ENCODE measurements at regions not wholly inside any gene's neighbourhood (a gene's known extent, or its start where the extent isn't known, plus 50 kb on each side); places are given as distances from the start of the nearest gene placed in this dataset.

GRCh38 chr6:169989594-169989993, 238.2 kb downstream of the ERMARD start:
- Histone ChIP-seq H3K27ac (no peak overlapping the region), H3K4me1 (no peaks in the 10 kb centered on the region), H3K27me3 (no peaks in the 10 kb centered on the region), H3K4me3 (no peak overlapping the region), H3K36me3 (no peaks in the 10 kb centered on the region), H3K9me3 (no peaks in the 10 kb centered on the region)
- no peak for TF ChIP-seq POLR2AphosphoS5 (IDR thresholded peaks at IDR 0.05)
- TF ChIP-seq POLR2A (IDR thresholded peaks at IDR 0.05), result no peak
- no peak for TF ChIP-seq CTCF (IDR thresholded peaks at IDR 0.05)
- TF ChIP-seq EP300 (IDR thresholded peaks at IDR 0.05), result no peak
- 77 to 79% methylated on average over 8 of the region's 8 CpGs for WGBS, 2 donors (ENCODE audit: low coverage in 1 of 2)
- no peak for ATAC-seq

- no peaks in the 10 kb centered on the region for H3K4me1 ChIP-seq
- no peaks in the 10 kb centered on the region for H3K27me3 ChIP-seq
- no peak for ATAC-seq
- no peak for TF ChIP-seq POLR2A (IDR thresholded peaks at IDR 0.05)
- no peak overlapping the region for H3K4me3 ChIP-seq
- no peak overlapping the region for H3K27ac ChIP-seq
- H3K36me3 ChIP-seq, result no peaks in the 10 kb centered on the region
- WGBS, 2 donors (ENCODE audit: low coverage in 1 of 2), result 75 to 100% methylated on average over 2 of the region's 25 CpGs
- no peaks in the 10 kb centered on the region for H3K9me3 ChIP-seq
Measured at GRCh38 chr6:169988769-169989550, 237.5 kb downstream of the ERMARD start.

GRCh38 chr6:169986848-169987498, 235.6 kb downstream of the ERMARD start:
- no peak overlapping the region for H3K4me3 ChIP-seq
- no peak overlapping the region for H3K27ac ChIP-seq
- ATAC-seq, result no peak
- H3K27me3 ChIP-seq, result peaks cover under 1% of the 10 kb centered on the region
- WGBS, 2 donors (ENCODE audit: low coverage in 1 of 2), result 93 to 94% methylated on average over 3 to 5 of the region's 35 CpGs
- H3K4me1 ChIP-seq, result no peaks in the 10 kb centered on the region
- no peaks in the 10 kb centered on the region for H3K36me3 ChIP-seq
- no peaks in the 10 kb centered on the region for H3K9me3 ChIP-seq
- TF ChIP-seq POLR2AphosphoS5 (IDR thresholded peaks at IDR 0.05) (no peak), CTCF (IDR thresholded peaks at IDR 0.05) (no peak), POLR2A (IDR thresholded peaks at IDR 0.05) (no peak), EP300 (IDR thresholded peaks at IDR 0.05) (no peak)

GRCh38 chr6:169986171-169986847, 234.9 kb downstream of the ERMARD start:
- Histone ChIP-seq H3K9me3 (no peaks in the 10 kb centered on the region), H3K27me3 (peaks cover 7% of the 10 kb centered on the region), H3K27ac (no peak overlapping the region), H3K4me1 (no peaks in the 10 kb centered on the region), H3K4me3 (no peak overlapping the region), H3K36me3 (no peaks in the 10 kb centered on the region)
- WGBS, 2 donors (ENCODE audit: low coverage in 1 of 2), result 80 to 93% methylated on average over 5 to 7 of the region's 30 CpGs
- ATAC-seq, result no peak
- TF ChIP-seq POLR2A (IDR thresholded peaks at IDR 0.05), result no peak
- no peak for TF ChIP-seq POLR2AphosphoS5 (IDR thresholded peaks at IDR 0.05)
- TF ChIP-seq CTCF (IDR thresholded peaks at IDR 0.05), result no peak
- TF ChIP-seq EP300 (IDR thresholded peaks at IDR 0.05), result no peak

- Histone ChIP-seq H3K4me3 (no peak overlapping the region), H3K27me3 (peaks cover 9% of the 10 kb centered on the region), H3K4me1 (no peaks in the 10 kb centered on the region), H3K9me3 (no peaks in the 10 kb centered on the region), H3K36me3 (no peaks in the 10 kb centered on the region), H3K27ac (no peak overlapping the region)
- 40 to 80% methylated on average over 1 to 7 of the region's 38 CpGs for WGBS, 2 donors (ENCODE audit: low coverage in 1 of 2)
- no peak for ATAC-seq
- TF ChIP-seq CTCF (IDR thresholded peaks at IDR 0.05), result no peak
Measured at GRCh38 chr6:169985121-169986015, 233.9 kb downstream of the ERMARD start.

Data from gastroesophageal sphincter (tissue), 4 donors.